HEK293T (cell line): ENCODE measurements at regions not wholly inside any gene's neighbourhood (a gene's known extent, or its start where the extent isn't known, plus 50 kb on each side); places are given as distances from the start of the nearest gene placed in this dataset.

Source experiments
- SP1 ChIP-seq: fragments of 450-650 bp; IDR thresholded peaks from 2 replicates; pipeline ENCODE4 v1.6.1; 2017
- ZNF384 ChIP-seq: fragments of 450-650 bp; IDR thresholded peaks from 2 replicates; pipeline ENCODE4 v1.6.1; 2016
- TF ChIP-seq, protein P1 (sequence below): fragments of 450-650 bp; IDR thresholded peaks from 2 replicates; pipeline ENCODE4 v1.6.1; 2016

DNA sequence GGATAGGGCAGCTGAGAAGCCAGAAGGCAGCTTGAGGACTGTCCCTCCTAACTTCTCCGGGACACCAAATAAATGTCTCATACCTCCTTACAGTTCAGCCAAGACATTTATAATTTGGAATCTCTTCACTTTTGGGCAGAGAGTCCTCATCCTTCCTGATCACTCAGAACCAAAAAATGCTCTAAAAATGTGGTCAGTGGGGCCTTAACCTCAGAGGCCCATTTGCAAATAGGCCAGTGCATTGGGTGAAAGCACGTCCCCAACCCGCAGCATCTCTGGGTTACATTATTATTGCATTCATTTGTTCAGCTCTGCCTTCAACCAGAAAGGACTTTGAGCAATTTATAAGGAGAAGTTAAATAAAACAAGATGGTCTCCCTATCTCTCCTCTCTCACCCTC, 112.4 kb upstream of the IRX3 start:
- TF ChIP-seq ZNF384 (no peak), SP1 (no peak)
- TF ChIP-seq, protein P1, sequence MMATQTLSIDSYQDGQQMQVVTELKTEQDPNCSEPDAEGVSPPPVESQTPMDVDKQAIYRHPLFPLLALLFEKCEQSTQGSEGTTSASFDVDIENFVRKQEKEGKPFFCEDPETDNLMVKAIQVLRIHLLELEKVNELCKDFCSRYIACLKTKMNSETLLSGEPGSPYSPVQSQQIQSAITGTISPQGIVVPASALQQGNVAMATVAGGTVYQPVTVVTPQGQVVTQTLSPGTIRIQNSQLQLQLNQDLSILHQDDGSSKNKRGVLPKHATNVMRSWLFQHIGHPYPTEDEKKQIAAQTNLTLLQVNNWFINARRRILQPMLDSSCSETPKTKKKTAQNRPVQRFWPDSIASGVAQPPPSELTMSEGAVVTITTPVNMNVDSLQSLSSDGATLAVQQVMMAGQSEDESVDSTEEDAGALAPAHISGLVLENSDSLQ = no peak
